Osteoblast (primary cell): ENCODE measurements at regions not wholly inside any gene's neighbourhood (a gene's known extent, or its start where the extent isn't known, plus 50 kb on each side); places are given as distances from the start of the nearest gene placed in this dataset.

Source experiments
- DNase-seq: peaks from one replicate; pipeline ENCODE4 v3.0.0; 2011; ENCODE audit warnings: low spot score, mixed read lengths; ENCODE audit not compliant: insufficient read length; ENCODE audit errors: missing footprints
- H2AFZ ChIP-seq: 2 replicates; pipeline ENCODE4 v1.6.0; 2011; ENCODE audit warnings: mild to moderate bottlenecking, low read length
- H3K27ac ChIP-seq: 2 replicates; pipeline ENCODE4 v1.5.1; 2011; ENCODE audit warnings: mild to moderate bottlenecking, low read depth, low read length, moderate library complexity
- H3K27me3 ChIP-seq: 2 replicates; pipeline ENCODE4 v1.6.0; 2012; ENCODE audit warnings: mild to moderate bottlenecking, control low read depth, inconsistent platforms, low read length, moderate library complexity; ENCODE audit not compliant: insufficient read depth
- H3K36me3 ChIP-seq: 2 replicates; pipeline ENCODE4 v1.5.1; 2011; ENCODE audit warnings: mild to moderate bottlenecking, low read length, control low read depth, moderate library complexity; ENCODE audit not compliant: insufficient read depth
- H3K4me1 ChIP-seq: 2 replicates; pipeline ENCODE4 v1.5.1; 2011; ENCODE audit warnings: mild to moderate bottlenecking, low read length, control low read depth, moderate library complexity; ENCODE audit not compliant: insufficient read depth
- H3K4me2 ChIP-seq: 2 replicates; pipeline ENCODE4 v1.6.0; 2011; ENCODE audit warnings: mild to moderate bottlenecking, low read length; ENCODE audit not compliant: insufficient read depth
- H3K4me3 ChIP-seq: fragments of 200-600 bp; sonication (generic); 3 replicates; pipeline ENCODE4 v1.5.1; 2012; ENCODE audit warnings: mild to moderate bottlenecking, low read length, inconsistent platforms; ENCODE audit not compliant: insufficient read depth
- H3K79me2 ChIP-seq: 2 replicates; pipeline ENCODE4 v1.6.0; 2012; ENCODE audit warnings: mild to moderate bottlenecking, low read length, control low read depth, inconsistent platforms; ENCODE audit not compliant: insufficient read depth
- H3K9me3 ChIP-seq: 2 replicates; pipeline ENCODE4 v1.5.1; 2011; ENCODE audit warnings: low read depth, low read length, control low read depth
- H4K20me1 ChIP-seq: 2 replicates; pipeline ENCODE4 v1.6.0; 2012; ENCODE audit warnings: mild to moderate bottlenecking, low read length, control low read depth; ENCODE audit not compliant: insufficient read depth
- TF ChIP-seq, protein P1 (sequence below): IDR thresholded peaks from 2 replicates; pipeline ENCODE4 v1.5.1; 2011; ENCODE audit warnings: mild to moderate bottlenecking, low read depth, low read length, moderate library complexity; ENCODE audit errors: extremely low read depth

DNA sequence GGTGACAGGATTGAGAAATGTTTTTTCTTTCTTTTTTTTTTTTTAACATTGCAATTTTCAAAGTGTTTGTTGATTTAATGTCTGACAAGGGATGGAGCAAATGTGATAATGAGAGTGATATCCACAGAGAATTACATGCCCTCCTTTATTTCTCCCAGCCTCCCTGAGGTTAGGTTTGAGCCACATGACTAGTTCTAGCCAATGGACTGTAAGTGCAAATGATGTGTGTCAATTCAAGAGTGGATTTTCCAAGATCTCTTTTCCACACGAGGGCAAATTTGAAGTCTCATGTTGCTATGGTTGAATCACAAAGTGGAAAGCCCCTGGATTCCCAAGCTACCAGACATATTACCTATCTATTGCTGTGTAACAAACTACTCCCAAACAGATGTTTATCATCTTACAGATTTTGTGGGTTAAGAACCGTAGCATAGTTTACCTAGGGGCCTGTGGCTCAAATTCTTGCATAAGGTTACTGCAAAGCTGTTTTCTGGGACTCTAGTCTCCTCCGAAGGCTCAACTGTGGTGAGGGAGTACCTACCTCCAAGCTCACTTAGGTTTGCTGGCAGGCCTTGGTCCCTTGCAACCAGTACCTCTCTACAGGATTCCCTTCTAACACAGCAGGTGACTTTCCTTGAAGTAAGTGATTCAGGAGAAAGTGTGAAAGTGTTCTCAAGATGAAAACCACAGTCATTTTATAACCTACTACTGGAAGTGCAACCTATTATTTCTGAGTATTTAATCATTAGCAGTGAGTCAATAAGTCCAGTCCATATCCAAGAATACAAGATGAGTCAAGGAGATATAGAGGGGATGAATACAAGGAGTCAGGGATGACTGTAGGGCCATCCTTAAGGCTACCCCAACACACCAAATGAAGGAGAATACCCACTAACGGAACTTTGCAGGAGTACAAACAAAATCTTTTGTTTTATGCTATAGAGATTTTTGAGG lies 533.6 kb downstream of the PTPRC start:
- H3K27me3 ChIP-seq = no peaks in the 10 kb centered on the region
- H3K4me3 ChIP-seq = no peak overlapping the region
- H3K79me2 ChIP-seq = no peaks in the 10 kb centered on the region
- no peaks in the 10 kb centered on the region for H4K20me1 ChIP-seq
- H3K4me2 ChIP-seq = no peak overlapping the region
- TF ChIP-seq, protein P1, sequence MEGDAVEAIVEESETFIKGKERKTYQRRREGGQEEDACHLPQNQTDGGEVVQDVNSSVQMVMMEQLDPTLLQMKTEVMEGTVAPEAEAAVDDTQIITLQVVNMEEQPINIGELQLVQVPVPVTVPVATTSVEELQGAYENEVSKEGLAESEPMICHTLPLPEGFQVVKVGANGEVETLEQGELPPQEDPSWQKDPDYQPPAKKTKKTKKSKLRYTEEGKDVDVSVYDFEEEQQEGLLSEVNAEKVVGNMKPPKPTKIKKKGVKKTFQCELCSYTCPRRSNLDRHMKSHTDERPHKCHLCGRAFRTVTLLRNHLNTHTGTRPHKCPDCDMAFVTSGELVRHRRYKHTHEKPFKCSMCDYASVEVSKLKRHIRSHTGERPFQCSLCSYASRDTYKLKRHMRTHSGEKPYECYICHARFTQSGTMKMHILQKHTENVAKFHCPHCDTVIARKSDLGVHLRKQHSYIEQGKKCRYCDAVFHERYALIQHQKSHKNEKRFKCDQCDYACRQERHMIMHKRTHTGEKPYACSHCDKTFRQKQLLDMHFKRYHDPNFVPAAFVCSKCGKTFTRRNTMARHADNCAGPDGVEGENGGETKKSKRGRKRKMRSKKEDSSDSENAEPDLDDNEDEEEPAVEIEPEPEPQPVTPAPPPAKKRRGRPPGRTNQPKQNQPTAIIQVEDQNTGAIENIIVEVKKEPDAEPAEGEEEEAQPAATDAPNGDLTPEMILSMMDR = no peak
- DNase-seq = no peak
- no peak overlapping the region for H2AFZ ChIP-seq
- no peaks in the 10 kb centered on the region for H3K9me3 ChIP-seq
- H3K27ac ChIP-seq = no peak overlapping the region
- H3K36me3 ChIP-seq = no peaks in the 10 kb centered on the region
- H3K4me1 ChIP-seq = no peaks in the 10 kb centered on the region

DNA sequence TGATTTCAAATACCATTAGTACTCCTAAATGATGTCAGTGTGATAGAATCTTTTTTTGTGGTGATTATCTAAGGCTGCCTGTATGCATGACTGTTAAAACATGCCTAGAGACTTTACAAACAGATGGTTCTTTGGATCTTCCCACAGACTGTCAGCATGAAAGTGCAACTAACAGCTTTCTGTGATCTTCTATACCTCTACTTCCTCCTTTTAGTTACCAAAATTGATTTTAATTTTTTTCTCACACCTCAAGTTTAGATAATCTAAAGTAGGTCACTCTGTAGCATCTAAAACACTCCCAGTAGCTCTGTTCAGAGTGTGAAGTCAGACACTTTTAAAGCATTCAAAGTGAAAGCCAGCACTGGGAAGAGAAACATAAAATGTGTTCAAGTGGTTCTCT lies 534.5 kb downstream of the PTPRC start:
- H3K4me2 ChIP-seq = no peak overlapping the region
- TF ChIP-seq, protein P1 = no peak
- no peaks in the 10 kb centered on the region for H3K36me3 ChIP-seq
- no peak overlapping the region for H3K27ac ChIP-seq
- H3K4me1 ChIP-seq = no peaks in the 10 kb centered on the region
- no peaks in the 10 kb centered on the region for H3K9me3 ChIP-seq
- H2AFZ ChIP-seq = no peak overlapping the region
- no peaks in the 10 kb centered on the region for H3K27me3 ChIP-seq
- DNase-seq = no peak
- H4K20me1 ChIP-seq = no peaks in the 10 kb centered on the region
- no peak overlapping the region for H3K4me3 ChIP-seq
- no peaks in the 10 kb centered on the region for H3K79me2 ChIP-seq

DNA sequence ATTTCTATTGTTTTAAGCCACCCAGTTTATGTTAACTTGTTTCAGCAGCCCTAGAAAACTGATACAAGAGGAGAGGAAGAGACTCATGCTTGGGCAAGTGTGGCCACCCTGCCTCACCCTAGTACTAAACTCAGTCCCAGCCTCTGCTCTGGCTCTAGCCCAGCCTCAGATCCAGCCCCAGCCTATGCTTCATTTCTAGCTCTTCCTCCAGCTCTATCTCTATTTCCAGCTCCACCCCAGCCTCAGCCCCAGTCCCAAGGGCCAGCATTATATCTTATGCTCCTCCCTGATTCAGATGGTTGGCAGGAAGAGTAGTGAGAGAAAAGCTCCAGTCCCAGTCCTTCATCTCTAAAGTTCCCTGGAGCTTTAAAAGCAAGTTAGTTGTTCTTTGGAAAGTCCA lies 535.5 kb downstream of the PTPRC start:
- no peaks in the 10 kb centered on the region for H3K27me3 ChIP-seq
- H3K9me3 ChIP-seq = no peaks in the 10 kb centered on the region
- no peak overlapping the region for H3K4me3 ChIP-seq
- H4K20me1 ChIP-seq = no peaks in the 10 kb centered on the region
- H2AFZ ChIP-seq = no peak overlapping the region
- H3K36me3 ChIP-seq = no peaks in the 10 kb centered on the region
- no peaks in the 10 kb centered on the region for H3K79me2 ChIP-seq
- TF ChIP-seq, protein P1 = no peak
- H3K4me1 ChIP-seq = no peaks in the 10 kb centered on the region
- DNase-seq = no peak
- H3K27ac ChIP-seq = no peak overlapping the region
- no peak overlapping the region for H3K4me2 ChIP-seq

DNA sequence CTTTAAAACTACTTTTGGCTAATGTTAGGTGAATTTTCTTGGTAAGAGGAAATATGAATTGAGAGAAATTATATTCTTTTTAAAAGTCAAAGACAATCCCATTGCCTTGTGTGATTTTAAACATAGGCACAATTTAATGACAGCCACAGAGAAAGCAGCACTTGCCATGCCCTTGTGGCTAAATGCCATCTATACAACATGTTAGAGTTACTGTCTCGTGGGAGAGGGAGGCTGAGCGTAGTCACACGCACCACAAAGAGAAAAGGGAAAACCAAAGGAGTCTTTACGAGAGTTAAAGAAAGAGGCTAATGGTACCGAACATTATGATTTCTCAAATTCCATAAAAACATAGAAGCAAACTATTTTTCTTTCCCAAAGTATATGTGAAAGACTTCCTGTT lies 537.9 kb downstream of the PTPRC start:
- TF ChIP-seq, protein P1 = no peak
- no peak for DNase-seq
- no peaks in the 10 kb centered on the region for H3K27me3 ChIP-seq
- H3K4me3 ChIP-seq = no peak overlapping the region
- H3K4me2 ChIP-seq = peak overlapping the region; percentile 12
- H3K79me2 ChIP-seq = no peaks in the 10 kb centered on the region
- no peak overlapping the region for H3K27ac ChIP-seq
- H3K4me1 ChIP-seq = no peaks in the 10 kb centered on the region
- no peaks in the 10 kb centered on the region for H4K20me1 ChIP-seq
- H2AFZ ChIP-seq = peak overlapping the region; percentile 43
- no peaks in the 10 kb centered on the region for H3K36me3 ChIP-seq
- no peaks in the 10 kb centered on the region for H3K9me3 ChIP-seq
